H9 (cell line): ENCODE measurements at regions not wholly inside any gene's neighbourhood (a gene's known extent, or its start where the extent isn't known, plus 50 kb on each side); places are given as distances from the start of the nearest gene placed in this dataset.

Experiments
- DNase-seq: peaks from one replicate; pipeline ENCODE4 v3.0.0-alpha.2; 2017
- H2AFZ ChIP-seq: one replicate; pipeline ENCODE4 v1.6.1; 2013; ENCODE audit warnings: mild to moderate bottlenecking, low read length, control low read depth, moderate library complexity
- H2AK5ac ChIP-seq: 2 replicates; pipeline ENCODE4 v1.6.1; 2013; ENCODE audit warnings: low read length, control low read depth, mixed read lengths; ENCODE audit not compliant: insufficient read length
- H2BK120ac ChIP-seq: one replicate; pipeline ENCODE4 v1.6.1; 2013; ENCODE audit warnings: low read depth, mild to moderate bottlenecking, low read length, control low read depth, inconsistent platforms; ENCODE audit not compliant: poor library complexity, severe bottlenecking
- H2BK12ac ChIP-seq: 2 replicates; pipeline ENCODE4 v1.6.1; 2013; ENCODE audit warnings: low read length, control low read depth, mixed read lengths, low read depth; ENCODE audit not compliant: insufficient read length
- H2BK15ac ChIP-seq: 2 replicates; pipeline ENCODE4 v1.6.1; 2013; ENCODE audit warnings: low read depth, low read length, control low read depth
- H2BK20ac ChIP-seq: one replicate; pipeline ENCODE4 v1.6.1; 2013; ENCODE audit warnings: low read depth, mild to moderate bottlenecking, low read length, control low read depth, inconsistent platforms; ENCODE audit not compliant: poor library complexity, severe bottlenecking
- H2BK5ac ChIP-seq: 2 replicates; pipeline ENCODE4 v1.6.1; 2013; ENCODE audit warnings: low read length, control low read depth, mixed read lengths; ENCODE audit not compliant: insufficient read length
- H3K14ac ChIP-seq: 2 replicates; pipeline ENCODE4 v1.6.1; 2013; ENCODE audit warnings: low read length, control low read depth; ENCODE audit not compliant: insufficient read depth
- H3K18ac ChIP-seq: 2 replicates; pipeline ENCODE4 v1.6.1; 2013; ENCODE audit warnings: low read depth, mild to moderate bottlenecking, mixed read lengths, low read length, control low read depth; ENCODE audit not compliant: insufficient read length
- H3K23ac ChIP-seq: 2 replicates; pipeline ENCODE4 v1.6.1; 2013; ENCODE audit warnings: low read length, control low read depth, mixed read lengths, low read depth; ENCODE audit not compliant: insufficient read length
- H3K23me2 ChIP-seq: 2 replicates; pipeline ENCODE4 v1.6.1; 2013; ENCODE audit warnings: low read depth, mild to moderate bottlenecking, mixed read lengths, low read length, control low read depth; ENCODE audit not compliant: insufficient read length, poor library complexity, severe bottlenecking
- H3K27ac ChIP-seq: 2 replicates; pipeline ENCODE4 v1.5.1; 2013; ENCODE audit warnings: low read length, control low read depth, mixed read lengths, low read depth; ENCODE audit not compliant: insufficient read length
- H3K27me3 ChIP-seq: 2 replicates; pipeline ENCODE4 v1.6.1; 2013; ENCODE audit warnings: low read length, control low read depth, inconsistent platforms; ENCODE audit not compliant: insufficient read depth
- H3K4ac ChIP-seq: 2 replicates; pipeline ENCODE4 v1.6.1; 2013; ENCODE audit warnings: low read depth, mild to moderate bottlenecking, control low read depth, inconsistent platforms, low read length, moderate library complexity
- H3K4me1 ChIP-seq: 2 replicates; pipeline ENCODE4 v1.6.1; 2013; ENCODE audit warnings: low read length, control low read depth, inconsistent platforms; ENCODE audit not compliant: insufficient read depth
- H3K4me2 ChIP-seq: 2 replicates; pipeline ENCODE4 v1.6.1; 2013; ENCODE audit warnings: low read length, control low read depth, mixed read lengths; ENCODE audit not compliant: insufficient read length, insufficient read depth
- H3K56ac ChIP-seq: 2 replicates; pipeline ENCODE4 v1.6.1; 2013; ENCODE audit warnings: low read depth, mild to moderate bottlenecking, mixed read lengths, low read length, control low read depth; ENCODE audit not compliant: insufficient read length
- H3K79me1 ChIP-seq: 2 replicates; pipeline ENCODE4 v1.6.1; 2013; ENCODE audit warnings: low read depth, mild to moderate bottlenecking, moderate library complexity, low read length, control low read depth, inconsistent platforms; ENCODE audit not compliant: insufficient read depth, poor library complexity, severe bottlenecking
- H3K79me2 ChIP-seq: 2 replicates; pipeline ENCODE4 v1.6.1; 2013; ENCODE audit warnings: low read length, control low read depth, inconsistent platforms; ENCODE audit not compliant: insufficient read depth
- H3K9ac ChIP-seq: 2 replicates; pipeline ENCODE4 v1.6.1; 2013; ENCODE audit warnings: low read length, control low read depth, mixed read lengths; ENCODE audit not compliant: insufficient read length; ENCODE audit errors: extremely low read depth
- H3K9me3 ChIP-seq: one replicate; pipeline ENCODE4 v1.6.1; 2013; ENCODE audit warnings: low read depth, low read length, inconsistent platforms; ENCODE audit not compliant: control insufficient read depth
- H3T11ph ChIP-seq: one replicate; pipeline ENCODE4 v1.6.1; 2013; ENCODE audit warnings: mild to moderate bottlenecking, low read length, control low read depth, inconsistent platforms
- H4K20me1 ChIP-seq: one replicate; pipeline ENCODE4 v1.6.1; 2013; ENCODE audit not compliant: control insufficient read depth, insufficient read length, insufficient read depth
- H4K5ac ChIP-seq: 2 replicates; pipeline ENCODE4 v1.6.1; 2013; ENCODE audit warnings: low read depth, mild to moderate bottlenecking, mixed read lengths, low read length, control low read depth; ENCODE audit not compliant: insufficient read length
- H4K8ac ChIP-seq: replicated peaks from 2 replicates; pipeline ENCODE4 v1.6.1; 2013; ENCODE audit warnings: low read length, control low read depth, mixed read lengths, low read depth; ENCODE audit not compliant: insufficient read length
- H4K91ac ChIP-seq: 2 replicates; pipeline ENCODE4 v1.6.1; 2013; ENCODE audit warnings: low read depth, mild to moderate bottlenecking, moderate library complexity, mixed read lengths, low read length, control low read depth; ENCODE audit not compliant: insufficient read length
- H3K27ac Mint-ChIP-seq, 3 experiments: 2 replicates in 2 of 3; 3 replicates in 1 of 3; pipeline ENCODE4 v1.8.0; 2020 to 2021; ENCODE audit warnings: mixed read lengths in 3 of 3, mild to moderate bottlenecking in 1 of 3, moderate library complexity in 1 of 3
- H3K27me3 Mint-ChIP-seq: 2 replicates; pipeline ENCODE4 v1.8.0; 2021; ENCODE audit warnings: low read depth, mild to moderate bottlenecking, moderate library complexity, mixed read lengths
- H3K36me3 Mint-ChIP-seq, 3 experiments: 2 replicates in 2 of 3; 3 replicates in 1 of 3; pipeline ENCODE4 v1.8.0; 2020 to 2021; ENCODE audit warnings: low read depth in 3 of 3, mixed read lengths in 3 of 3; ENCODE audit not compliant: insufficient read depth in 1 of 3
- H3K4me1 Mint-ChIP-seq, 2 experiments: 2 replicates each; pipeline ENCODE4 v1.8.0; 2020; ENCODE audit warnings: mixed read lengths in 2 of 2
- H3K4me3 Mint-ChIP-seq, 2 experiments: 2 replicates in 1 of 2; 3 replicates in 1 of 2; pipeline ENCODE4 v1.8.0; 2020 to 2021; ENCODE audit warnings: mild to moderate bottlenecking in 2 of 2, mixed read lengths in 2 of 2, moderate library complexity in 1 of 2
- H3K9me3 Mint-ChIP-seq, 2 experiments: 2 replicates in 1 of 2; 3 replicates in 1 of 2; pipeline ENCODE4 v1.8.0; 2020; ENCODE audit warnings: mild to moderate bottlenecking in 2 of 2, mixed read lengths in 2 of 2, moderate library complexity in 1 of 2
- WGBS: extraction: QIAGEN DNeasy Blood & Tissue Kit; methylation state at CpG from one replicate; pipeline ENCODE4 v1.1.7; 2013; ENCODE audit warnings: missing lambda C conversion rate, low lambda C conversion rate, mixed read lengths; ENCODE audit not compliant: insufficient read length; ENCODE audit errors: extremely low coverage; 5-methylcytosine and 5-hydroxymethylcytosine counted together
- TF ChIP-seq, protein P1 (sequence below): fragments of 200-600 bp; sonication (generic); conservative IDR thresholded peaks from 3 replicates; pipeline ENCODE4 v1.8.0; 2021; ENCODE audit warnings: antibody characterized with exemption, mild to moderate bottlenecking

DNA sequence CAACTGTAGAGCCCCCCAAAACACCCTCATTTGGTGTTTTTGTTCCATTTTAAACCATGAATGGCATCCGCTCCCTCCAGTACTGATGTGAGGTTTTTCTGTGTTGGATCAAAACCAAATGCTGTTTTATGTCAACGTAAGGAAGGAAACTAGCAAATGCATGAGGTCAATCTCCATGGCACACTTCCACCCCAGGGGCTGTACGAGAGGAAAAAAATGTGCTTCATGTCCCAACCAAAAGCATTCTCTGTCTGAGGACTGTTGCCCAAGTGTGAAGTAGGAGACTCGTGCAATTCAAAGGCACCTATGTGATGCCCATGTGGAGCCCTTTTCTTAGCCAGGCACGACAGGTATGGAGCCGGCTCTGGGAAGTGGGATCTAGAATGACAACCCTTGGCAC is 180.3 kb upstream of the MKI67 start:
- Histone ChIP-seq H3K4me1 (no peaks in the 10 kb centered on the region; the same call in 1 of the 2 replicates), H3K56ac (no peak overlapping the region), H3K79me1 (no peaks in the 10 kb centered on the region), H2BK20ac (no peak overlapping the region), H3K79me2 (no peaks in the 10 kb centered on the region), H3T11ph (no peak overlapping the region), H3K23me2 (no peaks in the 10 kb centered on the region), H3K27me3 (no peaks in the 10 kb centered on the region), H2AFZ (no peak overlapping the region), H2BK12ac (no peak overlapping the region), H3K9ac (no peak overlapping the region), H3K4me2 (no peak overlapping the region), H3K23ac (no peak overlapping the region), H2BK5ac (no peak overlapping the region), H4K91ac (no peak overlapping the region), H4K20me1 (no peaks in the 10 kb centered on the region), H3K4ac (no peak overlapping the region), H2BK15ac (no peak overlapping the region), H3K18ac (no peak overlapping the region), H2AK5ac (no peak overlapping the region), H4K5ac (no peak overlapping the region), H3K27ac (no peak overlapping the region), H3K9me3 (peaks cover under 1% of the 10 kb centered on the region), H2BK120ac (no peak overlapping the region), H3K14ac (no peak overlapping the region), H4K8ac (no peak overlapping the region)
- peaks cover 10 to 19% of the 10 kb centered on the region in 2 experiments for H3K4me1 Mint-ChIP-seq
- peaks cover 4% of the 10 kb centered on the region for H3K27me3 Mint-ChIP-seq
- no peak for DNase-seq
- peaks cover 2 to 13% (median 7%) of the 10 kb centered on the region in 3 experiments; a peak in 6 of 7 replicates for H3K36me3 Mint-ChIP-seq
- H3K9me3 Mint-ChIP-seq, result peaks cover 12 to 20% of the 10 kb centered on the region in 2 experiments
- TF ChIP-seq, protein P1, sequence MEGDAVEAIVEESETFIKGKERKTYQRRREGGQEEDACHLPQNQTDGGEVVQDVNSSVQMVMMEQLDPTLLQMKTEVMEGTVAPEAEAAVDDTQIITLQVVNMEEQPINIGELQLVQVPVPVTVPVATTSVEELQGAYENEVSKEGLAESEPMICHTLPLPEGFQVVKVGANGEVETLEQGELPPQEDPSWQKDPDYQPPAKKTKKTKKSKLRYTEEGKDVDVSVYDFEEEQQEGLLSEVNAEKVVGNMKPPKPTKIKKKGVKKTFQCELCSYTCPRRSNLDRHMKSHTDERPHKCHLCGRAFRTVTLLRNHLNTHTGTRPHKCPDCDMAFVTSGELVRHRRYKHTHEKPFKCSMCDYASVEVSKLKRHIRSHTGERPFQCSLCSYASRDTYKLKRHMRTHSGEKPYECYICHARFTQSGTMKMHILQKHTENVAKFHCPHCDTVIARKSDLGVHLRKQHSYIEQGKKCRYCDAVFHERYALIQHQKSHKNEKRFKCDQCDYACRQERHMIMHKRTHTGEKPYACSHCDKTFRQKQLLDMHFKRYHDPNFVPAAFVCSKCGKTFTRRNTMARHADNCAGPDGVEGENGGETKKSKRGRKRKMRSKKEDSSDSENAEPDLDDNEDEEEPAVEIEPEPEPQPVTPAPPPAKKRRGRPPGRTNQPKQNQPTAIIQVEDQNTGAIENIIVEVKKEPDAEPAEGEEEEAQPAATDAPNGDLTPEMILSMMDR, result no peak
- H3K27ac Mint-ChIP-seq, result no peak overlapping the region
- WGBS, result no CpG with 5 or more reads among the region's 6 CpGs
- no peak overlapping the region for H3K4me3 Mint-ChIP-seq
